HL-60 (cell line): ENCODE measurements at regions not wholly inside any gene's neighbourhood (a gene's known extent, or its start where the extent isn't known, plus 50 kb on each side); places are given as distances from the start of the nearest gene placed in this dataset.

Experiments used
- CTCF ChIP-seq: IDR thresholded peaks from one replicate; pipeline ENCODE4 v1.5.1; 2011; ENCODE audit warnings: low read length, control low read depth, inconsistent platforms; ENCODE audit not compliant: insufficient read depth
- POLR2AphosphoS5 ChIP-seq: IDR thresholded peaks from 2 replicates; pipeline ENCODE4 v1.6.1; 2012; ENCODE audit warnings: low read depth
- REST ChIP-seq: IDR thresholded peaks from 2 replicates; pipeline ENCODE4 v1.6.1; 2012; ENCODE audit warnings: low read depth; ENCODE audit not compliant: insufficient replicate concordance
- SPI1 ChIP-seq: IDR thresholded peaks from 2 replicates; pipeline ENCODE4 v1.6.1; 2012; ENCODE audit warnings: low read depth, mild to moderate bottlenecking, borderline replicate concordance

- TF ChIP-seq CTCF (no peak), POLR2AphosphoS5 (no peak), REST (no peak), SPI1 (no peak)
These were observed 976.1 kb upstream of the GYPC start for GRCh38 chr2:125679903-125680302.
